NCI-H526 (cell line): ENCODE measurements at regions not wholly inside any gene's neighbourhood (a gene's known extent, or its start where the extent isn't known, plus 50 kb on each side); places are given as distances from the start of the nearest gene placed in this dataset.

Experiments
- DNase-seq, 2 experiments: peaks; one replicate each; lab custom pipeline; 2025; lab: John Stamatoyannopoulos, UW

- no peak for DNase-seq
Measured at GRCh38 chr11:128161436-128161835, 425.9 kb downstream of the ETS1 start.

GRCh38 chr11:128158860-128159259 is 428.5 kb downstream of the ETS1 start:
- no peak for DNase-seq

- peak; percentile 90 to 97 for DNase-seq
Measured at GRCh38 chr11:128157423-128158298, 429.7 kb downstream of the ETS1 start.

- DNase-seq, result no peak
Measured at GRCh38 chr11:128156486-128156885, 430.9 kb downstream of the ETS1 start.

GRCh38 chr11:128155590-128155989 is 431.8 kb downstream of the ETS1 start:
- DNase-seq, result no peak

GRCh38 chr11:128153697-128154048 is 433.7 kb downstream of the ETS1 start:
- DNase-seq, result peak in 1 of 2 experiments; percentile 30

- peak; percentile 63 to 92 for DNase-seq
Measured at GRCh38 chr11:128152796-128153696, 434.3 kb downstream of the ETS1 start.

GRCh38 chr11:128151780-128152179 is 435.6 kb downstream of the ETS1 start:
- no peak for DNase-seq

GRCh38 chr11:128151338-128151737 is 436.0 kb downstream of the ETS1 start:
- peak in 1 of 2 experiments; percentile 11 for DNase-seq

GRCh38 chr11:128148208-128148607 is 439.1 kb downstream of the ETS1 start:
- DNase-seq, result no peak

- peak; percentile 49 to 74 for DNase-seq
Measured at GRCh38 chr11:128146926-128147605, 440.3 kb downstream of the ETS1 start.

- DNase-seq, result peak in 1 of 2 experiments; percentile 42
Measured at GRCh38 chr11:128140293-128140692, 447.1 kb downstream of the ETS1 start.

GRCh38 chr11:128135451-128135850 is 451.9 kb downstream of the ETS1 start:
- DNase-seq, result no peak

GRCh38 chr11:128133501-128133900 is 453.9 kb downstream of the ETS1 start:
- no peak for DNase-seq

- no peak for DNase-seq
Measured at GRCh38 chr11:128130052-128130451, 457.3 kb downstream of the ETS1 start.

- no peak for DNase-seq
Measured at GRCh38 chr11:128125723-128126122, 461.6 kb downstream of the ETS1 start.

- DNase-seq, result peak; percentile 51 to 58
Measured at GRCh38 chr11:128116885-128117284, 470.5 kb downstream of the ETS1 start.

- peak in 1 of 2 experiments; percentile 51 for DNase-seq
Measured at GRCh38 chr11:128116447-128116846, 470.9 kb downstream of the ETS1 start.

- DNase-seq, result no peak
Measured at GRCh38 chr11:128105950-128106349, 481.4 kb downstream of the ETS1 start.

GRCh38 chr11:128105511-128105910 is 481.8 kb downstream of the ETS1 start:
- no peak for DNase-seq

- DNase-seq, result no peak
Measured at GRCh38 chr11:128103278-128103873, 484.0 kb downstream of the ETS1 start.

GRCh38 chr11:128098781-128099180 is 488.6 kb downstream of the ETS1 start:
- no peak for DNase-seq
